NCI-H2029 treated with DMSO at 0.1 percent for 48 hours (cell line): ENCODE measurements at regions not wholly inside any gene's neighbourhood (a gene's known extent, or its start where the extent isn't known, plus 50 kb on each side); places are given as distances from the start of the nearest gene placed in this dataset.

ENCODE experiments used
- DNase-seq: peaks from one replicate; lab custom pipeline; 2025; lab: John Stamatoyannopoulos, UW

GRCh38 chr5:4116834-4117233, 521.2 kb downstream of the IRX1 start:
- DNase-seq, result no peak

- no peak for DNase-seq
These were observed 528.8 kb downstream of the IRX1 start for GRCh38 chr5:4124221-4124970.

GRCh38 chr5:4128994-4129393, 533.4 kb downstream of the IRX1 start:
- no peak for DNase-seq

GRCh38 chr5:4129523-4129922, 533.9 kb downstream of the IRX1 start:
- no peak for DNase-seq

GRCh38 chr5:4130819-4131218, 535.2 kb downstream of the IRX1 start:
- DNase-seq, result no peak

- no peak for DNase-seq
These were observed 542.1 kb downstream of the IRX1 start for GRCh38 chr5:4137781-4138180.

GRCh38 chr5:4142842-4143241, 547.2 kb downstream of the IRX1 start:
- no peak for DNase-seq

GRCh38 chr5:4144411-4145007, 548.9 kb downstream of the IRX1 start:
- no peak for DNase-seq

- DNase-seq, result no peak
These were observed 549.9 kb downstream of the IRX1 start for GRCh38 chr5:4145511-4145910.

GRCh38 chr5:4148009-4148408, 552.4 kb downstream of the IRX1 start:
- no peak for DNase-seq

GRCh38 chr5:4150067-4150466, 554.4 kb downstream of the IRX1 start:
- DNase-seq, result no peak

- DNase-seq, result no peak
These were observed 560.5 kb downstream of the IRX1 start for GRCh38 chr5:4156153-4156552.

GRCh38 chr5:4156889-4157288, 561.3 kb downstream of the IRX1 start:
- DNase-seq, result no peak

GRCh38 chr5:4158750-4159447, 563.3 kb downstream of the IRX1 start:
- DNase-seq, result no peak

GRCh38 chr5:4159681-4160080, 564.0 kb downstream of the IRX1 start:
- DNase-seq, result no peak

GRCh38 chr5:4164167-4164566, 568.5 kb downstream of the IRX1 start:
- DNase-seq, result no peak

GRCh38 chr5:4180703-4181102, 585.1 kb downstream of the IRX1 start:
- no peak for DNase-seq

- DNase-seq, result no peak
These were observed 586.5 kb downstream of the IRX1 start for GRCh38 chr5:4182144-4182543.

- no peak for DNase-seq
These were observed 589.5 kb downstream of the IRX1 start for GRCh38 chr5:4185127-4185526.

- DNase-seq, result no peak
These were observed 593.1 kb downstream of the IRX1 start for GRCh38 chr5:4188704-4189103.

GRCh38 chr5:4189317-4189716, 593.7 kb downstream of the IRX1 start:
- DNase-seq, result no peak

- DNase-seq, result no peak
These were observed 595.4 kb downstream of the IRX1 start for GRCh38 chr5:4191041-4191440.

- DNase-seq, result no peak
These were observed 596.1 kb downstream of the IRX1 start for GRCh38 chr5:4191703-4192102.
